ENCODE measurements at regions not wholly inside any gene's neighbourhood (a gene's known extent, or its start where the extent isn't known, plus 50 kb on each side); places are given as distances from the start of the nearest gene placed in this dataset.

DNA sequence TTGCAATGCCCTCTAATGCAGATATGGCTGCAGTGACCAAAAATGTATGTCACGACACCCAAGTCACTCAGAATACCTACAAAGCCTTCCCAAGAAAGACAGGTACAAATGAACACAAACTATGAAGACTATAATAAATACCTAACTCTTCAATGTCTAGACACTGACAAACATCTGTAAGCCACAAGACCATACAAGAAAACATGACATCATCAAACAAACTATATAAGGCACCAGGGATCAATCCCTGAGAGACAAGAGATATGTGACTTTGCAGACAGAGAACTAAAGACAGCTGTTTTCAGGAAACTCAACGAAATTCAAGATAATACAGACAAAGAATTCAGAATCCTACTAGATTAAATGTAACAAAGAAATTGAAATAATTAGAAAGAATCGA, 603.7 kb downstream of the CDH9 start:
- TF ChIP-seq CTCF (IDR thresholded peaks at IDR 0.05; ENCODE audit: borderline replicate concordance, insufficient read depth, low read depth, low read length), result no peak
- H3K4me3 ChIP-seq (ENCODE audit: low read depth, low read length), result no peak overlapping the region

- H3K4me3 ChIP-seq (ENCODE audit: low read depth, low read length), result no peak overlapping the region
- no peak for TF ChIP-seq CTCF (IDR thresholded peaks at IDR 0.05; ENCODE audit: borderline replicate concordance, insufficient read depth, low read depth, low read length)
Measured at GRCh38 chr5:26432386-26432785, 606.0 kb downstream of the CDH9 start.

- H3K4me3 ChIP-seq (ENCODE audit: low read depth, low read length), result no peak overlapping the region
- no peak for TF ChIP-seq CTCF (IDR thresholded peaks at IDR 0.05; ENCODE audit: borderline replicate concordance, insufficient read depth, low read depth, low read length)
Measured at GRCh38 chr5:26430323-26430722, 608.1 kb downstream of the CDH9 start.

- H3K4me3 ChIP-seq (ENCODE audit: low read depth, low read length), result no peak overlapping the region
- no peak for TF ChIP-seq CTCF (IDR thresholded peaks at IDR 0.05; ENCODE audit: borderline replicate concordance, insufficient read depth, low read depth, low read length)
Measured at GRCh38 chr5:26427281-26427680, 611.1 kb downstream of the CDH9 start.

- no peak for TF ChIP-seq CTCF (IDR thresholded peaks at IDR 0.05; ENCODE audit: borderline replicate concordance, insufficient read depth, low read depth, low read length)
- no peak overlapping the region for H3K4me3 ChIP-seq (ENCODE audit: low read depth, low read length)
Measured at GRCh38 chr5:26419987-26420386, 618.4 kb downstream of the CDH9 start.

- no peak for TF ChIP-seq CTCF (IDR thresholded peaks at IDR 0.05; ENCODE audit: borderline replicate concordance, insufficient read depth, low read depth, low read length)
Measured at GRCh38 chr5:26416911-26417310, 621.5 kb downstream of the CDH9 start.

GRCh38 chr5:26415987-26416779, 622.2 kb downstream of the CDH9 start:
- H3K4me3 ChIP-seq (ENCODE audit: low read depth, low read length), result no peak overlapping the region
- no peak for TF ChIP-seq CTCF (IDR thresholded peaks at IDR 0.05; ENCODE audit: borderline replicate concordance, insufficient read depth, low read depth, low read length)

More at GRCh38 chr5:26416911-26417310, 621.5 kb downstream of the CDH9 start:
- no peak overlapping the region for H3K4me3 ChIP-seq (ENCODE audit: low read depth, low read length)
